Astrocyte of the hippocampus (primary cell): ENCODE measurements at regions not wholly inside any gene's neighbourhood (a gene's known extent, or its start where the extent isn't known, plus 50 kb on each side); places are given as distances from the start of the nearest gene placed in this dataset.

Experiments
- DNase-seq: peaks from one replicate; pipeline ENCODE4 v3.0.0; 2011; ENCODE audit warnings: low read depth, low spot score

DNA sequence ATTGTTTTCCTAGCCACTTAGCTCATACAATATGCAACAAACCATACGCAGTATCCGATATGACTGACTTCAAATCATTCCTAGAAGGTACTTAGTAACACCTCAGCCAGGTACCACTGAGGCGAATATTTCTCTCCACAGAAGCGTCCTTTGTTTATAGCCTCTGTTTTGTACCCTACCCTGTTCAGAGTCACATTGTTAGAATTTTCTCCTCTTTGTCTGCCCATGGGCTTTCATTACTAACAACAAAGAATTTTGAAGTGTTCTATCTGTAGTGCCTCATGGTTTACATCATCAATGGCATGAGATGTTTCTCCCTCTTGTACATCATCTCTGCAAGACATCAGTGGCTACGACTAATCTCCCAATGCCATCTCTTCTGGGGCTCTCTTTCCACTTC is 212.4 kb upstream of the GLI3 start:
- no peak for DNase-seq

DNA sequence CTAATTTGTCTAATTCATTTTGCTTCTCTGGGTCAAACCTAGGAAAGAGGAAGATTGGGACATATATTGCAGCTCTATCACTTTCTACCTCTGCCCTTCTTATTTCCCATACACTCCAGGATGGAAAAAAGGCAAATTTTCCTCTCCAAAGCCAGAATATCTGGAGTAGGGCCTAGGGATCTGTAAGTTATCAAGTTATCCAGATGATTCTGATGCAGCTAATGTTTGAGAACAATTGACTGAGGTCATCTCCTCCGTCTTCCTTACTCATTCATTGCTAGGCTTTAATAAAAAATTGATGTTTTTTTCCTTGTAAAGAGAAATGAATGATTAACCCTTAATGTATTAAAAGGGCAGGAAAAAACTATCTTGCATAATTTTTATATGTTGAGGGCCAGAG is 211.9 kb upstream of the GLI3 start:
- no peak for DNase-seq

DNA sequence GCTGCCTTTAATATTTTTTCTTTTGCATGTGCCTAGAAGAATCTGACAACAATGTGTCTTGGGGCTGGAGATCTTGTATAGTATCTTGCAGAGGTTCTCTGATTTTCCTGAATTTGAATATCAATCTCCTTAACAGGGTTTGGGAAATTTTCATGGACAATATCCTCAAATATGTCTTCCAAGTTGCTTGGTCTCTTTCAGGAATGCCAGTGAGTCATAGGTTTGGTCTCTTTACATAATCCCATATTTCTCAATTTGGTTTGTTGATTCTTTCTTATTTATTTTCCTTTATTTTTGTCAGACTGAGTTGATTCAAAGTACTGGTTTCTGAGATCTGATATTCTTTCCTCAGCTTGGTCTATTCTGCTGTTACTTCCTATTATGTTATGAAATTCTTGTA is 208.7 kb upstream of the GLI3 start:
- DNase-seq, result no peak

DNA sequence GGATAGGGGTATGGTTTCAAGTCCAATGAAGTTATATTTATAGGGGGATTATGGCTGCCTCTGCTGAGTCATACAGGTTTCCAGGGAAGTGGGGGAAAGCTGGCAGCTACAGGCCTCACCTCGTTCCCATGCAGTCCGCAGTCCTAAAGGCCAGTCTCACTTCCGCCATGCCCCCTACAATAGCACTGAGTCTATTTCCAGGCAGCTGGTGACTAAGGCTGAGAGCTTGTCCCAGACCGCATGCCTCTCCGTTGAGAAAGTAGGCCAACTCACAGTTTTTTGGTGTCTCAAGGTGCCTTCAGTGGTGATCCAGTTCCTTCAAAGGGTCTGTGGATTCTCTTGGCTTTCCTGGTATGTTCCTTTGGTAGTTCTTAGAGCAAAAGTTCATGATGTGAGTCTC is 203.9 kb upstream of the GLI3 start:
- no peak for DNase-seq

DNA sequence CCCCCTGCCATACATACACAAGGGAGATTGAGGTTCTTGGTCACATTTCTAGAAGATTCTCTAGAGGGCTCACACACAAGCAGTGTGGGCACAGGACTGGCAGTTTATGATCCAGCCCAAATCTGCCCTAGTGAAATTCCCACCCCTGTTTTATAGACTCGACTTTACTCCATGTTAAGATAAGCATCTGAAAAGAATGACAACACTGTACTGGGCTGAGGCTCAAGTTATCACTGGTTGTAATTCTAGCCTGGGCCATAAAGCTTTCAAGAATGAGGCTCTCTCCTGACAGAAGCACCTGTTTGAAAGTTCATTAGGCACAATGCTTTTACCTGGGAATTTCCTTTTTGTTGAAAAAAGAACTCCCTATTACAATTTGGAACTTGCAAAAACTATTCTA is 195.6 kb upstream of the GLI3 start:
- DNase-seq, result no peak

DNA sequence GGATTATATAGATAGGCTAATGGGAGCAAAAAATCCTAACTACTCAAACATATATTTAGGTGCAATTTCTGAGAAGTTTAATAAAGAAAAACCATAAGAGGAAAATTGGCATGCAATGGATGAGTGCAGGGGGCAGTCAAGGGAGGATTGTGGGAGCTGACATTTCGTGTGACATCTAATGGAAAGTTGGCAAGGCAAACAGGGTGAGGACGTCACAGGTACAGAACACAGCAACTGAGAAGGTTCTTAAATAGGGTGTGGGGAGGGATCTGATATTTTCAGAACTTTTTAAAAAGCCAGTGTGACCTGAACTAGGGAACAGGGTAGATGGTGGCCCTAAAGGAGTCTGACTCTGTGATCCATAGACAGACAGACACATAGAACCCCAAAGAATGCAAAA is 194.9 kb upstream of the GLI3 start:
- DNase-seq, result no peak

DNA sequence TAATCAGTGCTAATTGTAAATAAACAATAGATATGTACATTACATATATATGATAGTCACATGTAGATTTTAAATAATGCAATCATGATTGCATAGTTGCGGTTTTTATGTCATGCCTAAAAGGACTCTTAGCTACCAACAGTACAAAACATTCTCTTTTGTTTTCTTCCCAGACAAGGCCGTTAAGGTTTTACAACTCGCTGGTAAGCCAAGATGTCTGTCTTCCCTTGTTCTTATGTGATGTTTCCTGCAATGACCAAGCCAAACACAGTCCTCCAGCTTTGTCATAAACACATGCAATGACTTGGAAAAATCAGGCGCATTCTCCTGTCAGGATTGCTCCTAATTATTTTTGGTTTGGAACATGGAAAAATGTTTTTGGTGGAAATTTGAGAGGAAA is 192.3 kb upstream of the GLI3 start:
- no peak for DNase-seq

DNA sequence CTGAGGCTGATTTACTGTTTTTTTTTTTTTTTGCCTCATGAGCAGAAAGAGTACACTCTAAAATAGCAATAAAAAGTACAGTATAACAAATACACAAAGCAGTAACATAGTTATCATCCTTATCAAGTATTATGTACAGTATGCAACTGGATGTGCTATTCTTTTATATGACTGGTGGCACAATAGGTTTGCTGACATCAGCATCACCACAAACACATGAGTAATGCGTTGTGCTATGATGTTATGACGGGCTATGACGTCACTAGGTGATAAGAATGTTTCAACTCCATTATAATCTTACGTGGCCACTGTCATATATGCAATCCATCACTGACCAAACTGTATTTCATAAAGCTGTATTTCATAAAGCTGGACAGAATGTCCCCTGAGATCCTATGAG is 189.2 kb upstream of the GLI3 start:
- DNase-seq, result no peak

DNA sequence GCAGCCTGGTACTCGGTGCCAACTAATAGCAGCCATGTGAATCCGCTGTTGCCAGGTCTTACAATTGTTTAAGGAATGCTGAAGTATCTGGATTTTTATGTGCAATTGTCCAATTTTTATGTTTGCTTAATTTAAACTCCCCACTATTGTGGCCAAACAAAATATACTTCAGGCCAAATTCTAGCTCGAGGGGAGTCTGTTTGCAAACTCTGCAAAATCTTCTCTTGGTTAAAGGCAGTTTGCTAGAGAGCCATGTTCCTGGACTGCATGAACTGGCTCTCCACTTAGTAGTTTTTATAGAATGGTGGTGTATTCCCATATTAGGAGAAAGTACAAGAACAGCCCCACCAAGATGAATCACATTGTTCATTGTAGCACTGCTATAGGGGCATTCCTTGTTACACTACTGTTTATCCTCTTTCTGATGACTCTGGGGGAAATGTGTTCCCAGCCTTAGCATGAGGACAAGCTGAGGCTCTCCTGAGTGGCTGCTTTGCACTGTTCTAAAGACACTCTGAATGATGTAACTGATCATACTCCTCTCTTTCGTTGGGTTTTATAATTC is 178.0 kb upstream of the GLI3 start:
- DNase-seq, result no peak

DNA sequence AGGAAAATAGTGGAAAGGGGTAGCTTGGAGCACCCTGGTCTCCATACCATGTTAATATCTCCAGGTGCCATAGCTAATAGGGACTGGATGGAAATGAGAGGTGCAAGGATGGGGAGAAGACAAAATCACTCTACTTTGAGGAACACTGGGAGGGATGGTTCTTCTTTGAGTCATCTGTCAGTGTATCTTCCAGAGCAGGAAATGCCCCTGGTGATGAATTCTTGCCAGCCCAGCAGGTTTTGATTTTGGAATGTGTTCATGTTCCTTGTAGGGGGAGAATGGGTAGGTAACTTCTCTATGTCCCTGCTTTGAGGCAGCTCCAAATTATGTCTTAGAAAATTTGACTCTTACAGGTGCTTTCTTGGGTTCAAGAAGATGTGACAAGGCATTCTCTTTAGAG is 177.0 kb upstream of the GLI3 start:
- DNase-seq, result no peak

DNA sequence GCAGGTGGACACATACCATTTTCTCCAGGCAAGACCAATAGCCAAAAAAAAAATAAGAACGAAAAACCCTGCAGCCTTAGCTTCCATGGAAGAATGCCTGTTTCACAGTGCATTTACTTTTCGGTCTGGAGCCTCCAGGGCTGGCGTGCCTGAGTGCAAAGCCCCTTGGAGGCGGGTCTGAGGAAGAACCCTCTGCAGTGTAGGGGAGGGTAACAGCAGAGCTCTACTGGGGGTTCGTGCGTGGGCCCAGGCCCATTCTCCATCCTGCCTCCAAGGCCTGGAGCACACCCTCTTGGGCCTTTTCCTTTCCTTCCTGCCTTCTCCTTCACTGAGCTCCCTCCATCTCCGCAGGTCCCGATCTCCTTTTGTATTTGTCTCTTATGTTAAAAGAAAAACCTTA is 172.3 kb upstream of the GLI3 start:
- DNase-seq, result no peak

DNA sequence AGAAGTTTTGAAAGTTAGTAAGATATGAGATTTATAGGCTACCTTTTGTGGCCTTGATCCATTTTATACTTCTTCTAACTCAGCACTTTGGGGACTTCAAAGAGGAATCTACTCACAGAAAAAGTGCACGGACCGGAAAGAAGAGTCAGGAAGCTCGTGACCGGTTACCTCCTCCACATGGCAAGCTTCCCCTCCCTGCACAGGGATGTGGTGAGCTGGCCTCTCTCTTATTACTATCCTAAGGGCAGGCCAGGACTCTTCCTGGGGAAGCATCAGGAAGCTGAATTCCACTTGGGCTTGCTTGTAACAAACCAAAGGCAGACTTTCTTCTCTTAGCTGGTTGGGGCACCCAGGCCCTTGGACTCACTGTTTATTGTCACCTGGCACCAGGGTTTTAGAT is 170.8 kb upstream of the GLI3 start:
- DNase-seq, result no peak

DNA sequence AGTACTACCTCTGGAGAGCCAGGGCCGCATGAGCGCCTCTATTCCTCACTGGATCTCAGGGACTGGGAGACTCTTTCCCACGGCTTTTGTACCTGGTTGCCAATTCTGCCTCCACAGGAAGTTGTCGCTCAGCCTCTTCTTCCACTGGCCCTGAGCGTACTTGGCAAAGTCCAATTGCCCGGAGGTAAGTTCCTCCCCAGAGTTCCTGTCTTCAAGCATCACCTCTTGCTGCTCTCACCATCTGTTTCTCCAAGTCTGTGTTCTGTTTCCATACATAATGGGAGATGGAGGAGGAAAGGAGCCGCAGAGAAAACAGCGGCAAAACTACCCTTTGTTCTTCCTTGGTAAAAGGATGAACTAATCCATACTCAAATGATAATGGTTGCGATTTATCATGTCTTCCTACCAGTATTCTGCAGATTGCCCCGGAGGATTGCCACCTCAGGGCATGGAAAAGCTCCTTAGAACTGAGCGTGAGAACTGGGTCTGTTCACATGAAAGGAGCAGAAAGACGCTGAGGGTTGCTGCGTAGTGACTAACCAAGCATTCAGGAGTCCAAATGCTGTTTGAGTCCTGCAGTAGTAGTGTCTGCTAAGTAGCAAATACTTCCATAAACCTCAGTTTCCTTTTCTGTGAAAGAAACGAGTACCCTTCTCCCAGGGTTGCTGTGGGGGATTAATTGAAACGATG is 170.2 kb upstream of the GLI3 start:
- DNase-seq, result no peak

DNA sequence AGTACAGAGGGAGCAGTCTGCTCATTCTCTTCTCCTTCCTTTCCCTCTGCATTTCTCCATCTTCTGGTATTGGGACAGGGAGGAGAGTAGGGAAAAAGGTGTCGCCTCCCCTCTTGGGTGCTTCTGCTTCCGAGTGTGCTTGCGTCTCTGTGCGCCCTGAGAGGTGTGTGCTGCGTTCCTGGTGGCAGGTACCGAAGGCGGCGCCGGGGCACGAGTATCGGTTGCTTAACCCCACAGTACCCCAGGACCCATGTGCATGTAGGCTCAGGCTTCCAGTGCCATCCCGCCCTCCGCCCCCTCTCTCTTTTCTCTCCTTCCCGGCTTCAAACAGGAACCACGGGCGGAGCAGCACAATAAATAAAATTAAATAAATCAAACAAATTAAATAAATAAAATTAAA is 169.3 kb upstream of the GLI3 start:
- no peak for DNase-seq

DNA sequence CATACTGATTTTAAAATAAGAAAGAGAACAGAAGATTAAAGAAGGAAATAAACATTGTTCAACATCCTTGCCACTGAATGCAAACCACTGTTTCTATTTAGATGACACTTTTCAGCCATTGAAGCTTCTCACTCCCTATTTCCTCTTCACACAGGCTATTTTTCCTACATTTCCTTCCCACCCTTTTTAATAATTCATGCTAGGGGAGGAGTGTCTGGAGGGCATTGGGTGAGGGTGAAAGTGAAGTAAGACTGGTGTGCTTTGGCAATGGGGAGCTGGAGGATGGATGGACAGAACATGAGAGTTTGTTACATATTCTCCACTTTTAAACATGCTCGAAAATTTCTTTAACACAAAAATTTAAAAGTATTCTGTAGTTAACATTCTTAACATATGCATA is 168.8 kb upstream of the GLI3 start:
- DNase-seq, result no peak

DNA sequence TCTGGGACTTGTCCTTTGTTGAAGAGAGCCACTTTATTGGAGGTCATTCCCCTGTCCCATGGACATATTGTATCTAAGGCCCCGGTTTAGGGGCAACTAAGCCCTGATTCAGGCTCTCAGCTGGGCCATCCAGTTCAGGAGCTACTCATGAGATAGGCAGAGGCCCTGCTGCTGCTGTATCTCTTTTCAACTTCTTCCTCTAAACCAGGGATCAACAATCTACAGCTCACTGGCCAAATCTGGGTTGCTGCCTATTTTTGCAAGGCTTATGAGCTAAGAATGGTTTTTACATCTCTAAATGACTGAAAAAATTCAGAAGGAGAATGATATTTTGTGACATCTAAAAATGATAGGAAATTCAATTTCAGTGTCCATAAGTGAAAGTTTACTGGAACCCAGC is 166.8 kb upstream of the GLI3 start:
- DNase-seq, result no peak

DNA sequence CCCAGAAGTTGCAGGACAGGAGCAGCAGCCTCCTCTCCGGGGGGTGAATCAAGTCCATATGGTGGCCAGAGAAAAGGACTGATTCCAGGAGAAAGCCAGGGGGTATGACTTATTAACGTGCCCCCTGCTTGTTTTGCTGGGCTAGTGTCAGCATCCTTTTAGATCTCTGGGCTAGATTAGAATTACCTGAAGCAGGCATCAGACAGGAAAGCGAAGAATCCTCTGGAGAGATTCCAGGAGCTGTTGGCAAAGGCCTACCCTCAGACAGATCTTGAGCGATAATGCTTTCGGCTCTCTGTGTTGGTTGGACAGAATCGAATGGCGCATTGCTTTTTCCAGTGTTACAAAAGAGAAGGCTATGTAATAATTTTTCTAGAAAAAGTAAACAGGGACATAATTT is 164.0 kb upstream of the GLI3 start:
- no peak for DNase-seq

DNA sequence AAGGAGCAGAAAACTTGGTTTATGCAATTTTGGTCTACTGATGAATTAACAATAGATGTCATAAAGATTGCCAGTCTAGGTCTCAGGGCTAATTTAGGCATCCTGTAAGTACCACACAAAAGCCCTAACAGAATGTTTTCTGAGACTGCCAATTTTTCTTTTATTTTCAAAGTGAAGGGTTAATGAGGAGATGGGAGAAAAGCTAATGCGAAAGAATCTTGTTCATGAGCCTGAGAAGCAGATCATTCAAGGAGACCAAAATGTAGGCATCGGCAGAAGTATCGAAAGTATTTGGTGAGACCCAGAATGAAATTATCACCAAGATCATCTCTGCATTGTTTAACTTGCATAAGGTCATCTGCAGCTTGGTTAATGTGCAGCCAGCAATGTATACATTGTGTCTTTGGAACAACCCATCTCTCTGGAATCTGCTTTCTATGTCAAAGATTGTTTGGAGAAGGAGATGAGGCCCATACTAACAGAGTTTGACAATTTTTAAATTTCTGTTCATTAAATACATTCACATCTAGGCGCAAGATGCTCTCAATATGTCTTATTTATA is 163.3 kb upstream of the GLI3 start:
- no peak for DNase-seq

DNA sequence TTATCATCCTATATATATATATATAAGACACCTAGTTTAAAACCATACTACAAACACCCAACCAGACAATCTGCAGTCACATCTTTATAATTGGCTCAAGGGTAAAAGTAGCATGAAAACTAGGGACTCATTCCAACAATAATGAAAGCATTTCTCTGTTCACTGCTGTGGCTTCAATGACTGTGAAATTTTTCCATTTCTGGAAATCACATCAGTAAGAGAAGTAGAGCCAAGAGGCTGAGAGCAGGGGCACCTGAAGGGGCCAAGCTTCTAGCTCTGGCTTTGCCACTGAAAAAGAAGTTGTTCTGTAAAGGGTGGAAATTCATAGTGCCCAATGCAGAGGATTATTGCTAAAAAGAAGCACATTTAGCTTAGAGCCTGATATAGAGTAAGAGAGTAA is 158.6 kb upstream of the GLI3 start:
- peak; percentile 44 for DNase-seq

DNA sequence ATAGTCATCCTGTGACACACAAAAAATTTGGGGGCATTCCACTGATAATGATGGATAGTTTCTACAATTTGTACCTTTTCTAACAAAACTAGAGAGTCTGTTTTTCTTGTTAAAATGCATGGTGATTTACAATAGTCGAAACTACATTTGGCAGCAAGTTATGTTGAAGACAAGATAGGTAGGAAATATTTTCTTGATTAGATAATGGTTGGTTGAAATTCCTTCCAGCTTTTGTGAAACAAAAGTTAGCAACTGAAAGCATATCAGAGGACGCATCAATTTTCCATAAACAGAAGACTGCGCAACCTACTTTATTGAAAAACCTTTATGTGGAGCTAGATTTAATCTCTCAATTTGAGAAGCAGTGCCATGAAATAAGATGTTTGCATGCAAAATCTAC is 155.8 kb upstream of the GLI3 start:
- no peak for DNase-seq

DNA sequence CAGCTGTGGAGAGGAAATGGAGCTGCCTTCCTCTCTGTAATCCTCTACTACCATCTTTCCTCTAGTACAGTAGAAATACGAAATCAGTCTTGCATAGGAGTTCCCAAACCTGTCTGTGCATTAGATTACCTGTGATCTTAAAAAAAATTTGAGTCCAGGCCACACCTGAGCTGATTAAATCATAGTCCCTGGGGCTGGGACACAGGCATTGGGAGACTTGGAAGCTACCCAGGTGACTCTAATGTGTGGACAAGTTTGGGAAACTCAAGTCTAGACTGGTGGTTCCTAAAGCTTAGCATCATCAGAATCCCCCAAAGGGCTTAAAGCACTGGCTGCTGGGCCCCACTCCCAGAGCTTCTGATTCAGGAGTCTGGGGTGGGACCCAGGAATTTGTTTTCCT is 152.7 kb upstream of the GLI3 start:
- no peak for DNase-seq

DNA sequence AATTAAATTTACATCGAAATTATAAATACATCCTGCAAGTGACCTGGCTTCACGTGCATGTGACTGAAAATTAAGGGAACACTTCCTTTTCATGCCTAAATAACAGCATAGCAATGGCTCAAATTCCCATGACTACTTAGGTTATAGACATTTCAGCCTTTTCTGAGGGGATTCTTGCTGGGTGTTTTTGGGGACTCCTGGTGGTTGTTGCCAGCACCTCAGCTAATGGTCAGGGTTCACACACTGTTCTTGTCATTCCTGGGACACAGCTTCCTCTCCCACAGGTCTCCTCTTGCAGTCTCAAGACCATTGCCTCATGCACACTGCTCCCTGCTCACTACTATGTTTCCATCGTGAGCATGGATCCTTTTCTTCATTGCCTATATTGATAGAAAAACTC is 148.9 kb upstream of the GLI3 start:
- no peak for DNase-seq

DNA sequence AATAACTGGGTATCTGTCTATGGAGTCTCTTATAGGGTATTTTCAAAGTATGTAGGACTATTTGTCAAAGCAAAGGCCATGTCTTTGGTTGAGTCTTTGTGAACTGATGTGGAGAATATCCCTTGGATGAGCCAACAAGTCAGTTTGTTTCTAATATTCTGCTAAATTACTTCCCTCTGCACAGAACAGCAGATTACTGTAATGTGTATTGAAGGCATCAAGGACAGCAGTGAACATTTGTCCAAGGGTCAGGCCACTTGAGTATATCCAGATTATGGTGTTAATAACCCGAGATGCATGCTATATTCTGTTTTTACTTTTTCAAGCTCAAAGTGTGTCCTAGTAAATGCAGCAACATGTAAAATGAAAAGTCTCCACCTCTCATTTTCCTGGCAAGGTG is 144.2 kb upstream of the GLI3 start:
- no peak for DNase-seq

DNA sequence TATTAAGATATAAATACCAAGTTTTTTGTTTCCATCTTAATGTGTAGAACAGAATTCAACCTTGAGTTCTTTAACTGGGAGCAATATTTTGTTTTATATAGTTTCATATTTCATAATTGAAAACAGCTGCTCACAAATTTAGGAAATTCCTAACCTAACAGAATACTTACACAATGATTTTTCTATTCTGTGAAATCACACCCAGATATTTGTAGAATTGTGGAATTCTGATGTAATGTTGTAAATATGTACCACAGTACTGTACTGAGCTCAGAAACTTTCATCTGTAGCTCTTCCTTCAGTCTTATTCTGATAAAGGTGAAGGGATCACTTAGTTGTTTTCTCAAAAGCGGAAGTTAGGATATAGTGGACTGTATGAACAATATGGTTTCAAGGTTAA is 143.4 kb upstream of the GLI3 start:
- no peak for DNase-seq
